IMR-90 (cell line): ENCODE measurements at regions not wholly inside any gene's neighbourhood (a gene's known extent, or its start where the extent isn't known, plus 50 kb on each side); places are given as distances from the start of the nearest gene placed in this dataset.

ENCODE experiments used
- ATAC-seq: fragments of 200-7000 bp; cut with Tn5 transposase; 2 replicates; pipeline ENCODE4 v1.9.1; 2020; ENCODE audit warnings: low read depth, mild to moderate bottlenecking, moderate library complexity
- BruUV-seq: library from RNA; stranded (reverse); fragments of 400-500 nt; replicated peaks from 2 replicates; lab custom pipeline; 2021; lab: Mats Ljungman, UMichigan
- CTCF ChIA-PET: fragments of 300-600 bp; formaldehyde crosslinking; extraction: SDS; loops from one replicate; lab custom pipeline; 2021; ENCODE audit warnings: antibody characterized with exemption; lab: Yijun Ruan, JAX
- POLR2A ChIA-PET: fragments of 300-600 bp; sonication (Branson Sonifier 250); formaldehyde crosslinking; loops from one replicate; lab custom pipeline; 2022; ENCODE audit warnings: antibody characterized with exemption; ENCODE audit not compliant: unreplicated experiment; lab: Charles Lee
- DNase-seq: peaks from one replicate; pipeline ENCODE4 v3.0.0; 2013
- H2AFZ ChIP-seq: replicated peaks from 2 replicates; pipeline ENCODE3; 2013; ENCODE audit warnings: low read length, mild to moderate bottlenecking; ENCODE audit not compliant: poor library complexity
- H2AK5ac ChIP-seq: 2 replicates; pipeline ENCODE4 v1.6.1; 2013; ENCODE audit warnings: low read depth, low read length, inconsistent platforms
- H2AK9ac ChIP-seq: replicated peaks from 2 replicates; pipeline ENCODE3; 2013; ENCODE audit warnings: mild to moderate bottlenecking, low read depth, low read length, moderate library complexity; ENCODE audit not compliant: poor library complexity
- H2BK120ac ChIP-seq: 2 replicates; pipeline ENCODE4 v1.6.1; 2013; ENCODE audit warnings: low read depth, low read length, inconsistent platforms
- H2BK15ac ChIP-seq: 3 replicates; pipeline ENCODE4 v1.6.1; 2013; ENCODE audit warnings: low read depth, low read length, inconsistent platforms
- H2BK20ac ChIP-seq: 2 replicates; pipeline ENCODE4 v1.6.1; 2013; ENCODE audit warnings: low read depth, mild to moderate bottlenecking, inconsistent platforms, low read length, moderate library complexity
- H2BK5ac ChIP-seq: 2 replicates; pipeline ENCODE4 v1.6.1; 2013; ENCODE audit warnings: mild to moderate bottlenecking, low read depth, low read length, inconsistent platforms; ENCODE audit not compliant: poor library complexity, severe bottlenecking
- H3K14ac ChIP-seq: replicated peaks from 2 replicates; pipeline ENCODE4 v1.6.1; 2013; ENCODE audit warnings: low read depth, low read length, inconsistent platforms
- H3K18ac ChIP-seq: 2 replicates; pipeline ENCODE4 v1.6.1; 2013; ENCODE audit warnings: low read depth, low read length, control low read depth
- H3K23ac ChIP-seq: 2 replicates; pipeline ENCODE4 v1.6.1; 2013; ENCODE audit warnings: low read depth, low read length, inconsistent platforms
- H3K27ac ChIP-seq: 2 replicates; pipeline ENCODE4 v1.5.1; 2013; ENCODE audit warnings: mild to moderate bottlenecking, control low read depth, low read length; ENCODE audit not compliant: insufficient read depth
- H3K27me3 ChIP-seq: 2 replicates; pipeline ENCODE4 v1.6.1; 2013; ENCODE audit warnings: low read length; ENCODE audit not compliant: control insufficient read depth, insufficient read depth
- H3K36me3 ChIP-seq: 2 replicates; pipeline ENCODE4 v1.6.1; 2013; ENCODE audit warnings: low read length, mixed read lengths; ENCODE audit not compliant: control insufficient read depth, insufficient read depth
- H3K4ac ChIP-seq: 2 replicates; pipeline ENCODE4 v1.6.1; 2013; ENCODE audit warnings: low read depth, low read length, inconsistent platforms
- H3K4me1 ChIP-seq: 2 replicates; pipeline ENCODE4 v1.6.1; 2013; ENCODE audit warnings: low read length, mixed read lengths; ENCODE audit not compliant: control insufficient read depth, insufficient read depth
- H3K4me2 ChIP-seq: 2 replicates; pipeline ENCODE4 v1.6.1; 2013; ENCODE audit warnings: low read depth, mild to moderate bottlenecking, control low read depth, low read length, moderate library complexity
- H3K4me3 ChIP-seq: 2 replicates; pipeline ENCODE4 v1.5.1; 2013; ENCODE audit warnings: low read depth, mild to moderate bottlenecking, control low read depth, low read length, moderate library complexity; ENCODE audit not compliant: insufficient read depth
- H3K56ac ChIP-seq: 2 replicates; pipeline ENCODE4 v1.6.1; 2013; ENCODE audit warnings: low read length, inconsistent platforms; ENCODE audit not compliant: insufficient read depth; ENCODE audit errors: extremely low read depth
- H3K79me1 ChIP-seq, 2 experiments: 2 replicates each; pipeline ENCODE4 v1.6.1; 2013; ENCODE audit warnings: low read length in 2 of 2, inconsistent platforms in 1 of 2, low read depth in 1 of 2
- H3K9ac ChIP-seq: 2 replicates; pipeline ENCODE4 v1.6.1; 2013; ENCODE audit warnings: low read depth, low read length, control low read depth
- H3K9me1 ChIP-seq: 2 replicates; pipeline ENCODE4 v1.6.1; 2013; ENCODE audit warnings: low read length, inconsistent platforms; ENCODE audit not compliant: insufficient read depth
- H3K9me3 ChIP-seq: 2 replicates; pipeline ENCODE4 v1.6.1; 2013; ENCODE audit warnings: low read length; ENCODE audit not compliant: control insufficient read depth, insufficient read depth
- H4K20me1 ChIP-seq: 2 replicates; pipeline ENCODE4 v1.6.1; 2013; ENCODE audit warnings: low read length, inconsistent platforms; ENCODE audit not compliant: insufficient read depth
- H4K5ac ChIP-seq: 2 replicates; pipeline ENCODE4 v1.6.1; 2013; ENCODE audit warnings: mild to moderate bottlenecking, low read depth, low read length, control low read depth
- H4K8ac ChIP-seq, 2 experiments: 2 replicates each; pipeline ENCODE4 v1.6.1; 2013; ENCODE audit warnings: low read depth in 2 of 2, low read length in 2 of 2, control low read depth in 1 of 2, inconsistent platforms in 1 of 2
- H4K91ac ChIP-seq: 2 replicates; pipeline ENCODE4 v1.6.1; 2013; ENCODE audit warnings: low read depth, low read length, inconsistent platforms; ENCODE audit not compliant: insufficient read depth
- CEBPB ChIP-seq: IDR thresholded peaks from 2 replicates; pipeline ENCODE4 v1.6.1; 2012; ENCODE audit warnings: low read depth, low read length, improper control_type of control experiment
- CHD1 ChIP-seq: IDR thresholded peaks from 2 replicates; pipeline ENCODE4 v1.6.1; 2012; ENCODE audit warnings: low read depth, low read length, improper control_type of control experiment
- CTCF ChIP-seq: conservative IDR thresholded peaks from 2 replicates; pipeline ENCODE4 v1.5.1; 2012; ENCODE audit warnings: mild to moderate bottlenecking, low read depth, low read length, improper control_type of control experiment
- ELK1 ChIP-seq: fragments of 150-350 bp; IDR thresholded peaks from 2 replicates; pipeline ENCODE4 v1.6.1; 2016; ENCODE audit warnings: low read depth, mild to moderate bottlenecking, low read length, moderate library complexity, borderline replicate concordance
- FOS ChIP-seq: fragments of 150-350 bp; IDR thresholded peaks from 2 replicates; pipeline ENCODE4 v1.6.1; 2016; ENCODE audit warnings: low read depth, low read length
- MAFK ChIP-seq: IDR thresholded peaks from 2 replicates; pipeline ENCODE4 v1.6.1; 2012; ENCODE audit warnings: low read depth, low read length, improper control_type of control experiment
- MAZ ChIP-seq: IDR thresholded peaks from 2 replicates; pipeline ENCODE4 v1.6.1; 2012; ENCODE audit warnings: low read depth, mild to moderate bottlenecking, low read length, improper control_type of control experiment, moderate library complexity, borderline replicate concordance
- MXI1 ChIP-seq: IDR thresholded peaks from 2 replicates; pipeline ENCODE4 v1.6.1; 2012; ENCODE audit warnings: low read depth, mild to moderate bottlenecking, low read length, moderate library complexity, borderline replicate concordance
- NFE2L2 ChIP-seq: fragments of 150-350 bp; IDR thresholded peaks from 2 replicates; pipeline ENCODE4 v1.6.1; 2016; ENCODE audit warnings: low read depth, mild to moderate bottlenecking, low read length
- POLR2A ChIP-seq: IDR thresholded peaks from 2 replicates; pipeline ENCODE4 v1.6.1; 2012; ENCODE audit warnings: mild to moderate bottlenecking, low read depth, low read length
- RAD21 ChIP-seq: IDR thresholded peaks from 2 replicates; pipeline ENCODE4 v1.6.1; 2012; ENCODE audit warnings: low read length, improper control_type of control experiment
- RCOR1 ChIP-seq: IDR thresholded peaks from 2 replicates; pipeline ENCODE4 v1.6.1; 2012; ENCODE audit warnings: mild to moderate bottlenecking, low read length, improper control_type of control experiment; ENCODE audit not compliant: insufficient replicate concordance
- RFX5 ChIP-seq: IDR thresholded peaks from 2 replicates; pipeline ENCODE4 v1.8.0; 2012; ENCODE audit warnings: low read depth, mild to moderate bottlenecking, low read length, moderate library complexity
- SMC3 ChIP-seq: fragments of 150-350 bp; IDR thresholded peaks from 2 replicates; pipeline ENCODE4 v1.6.1; 2016; ENCODE audit warnings: low read depth, mild to moderate bottlenecking, antibody characterized with exemption, low read length, moderate library complexity
- USF2 ChIP-seq: fragments of 150-350 bp; IDR thresholded peaks from 2 replicates; pipeline ENCODE4 v1.6.1; 2017; ENCODE audit warnings: mild to moderate bottlenecking, antibody characterized with exemption, low read length, low read depth
- WGBS, 2 experiments: methylation state at CpG; one replicate each; pipeline versions ENCODE4 v1.1.5 to v1.1.7; 2013; ENCODE audit warnings: missing lambda C conversion rate in 2 of 2; ENCODE audit not compliant: insufficient read length in 1 of 2; ENCODE audit errors: extremely low coverage in 2 of 2; 5-methylcytosine and 5-hydroxymethylcytosine counted together
- dilution Hi-C: fragments of 300-500 bp; cut with HindIII; formaldehyde crosslinking; loops from one replicate; pipeline ENCODE4 v1.14.3; 2018; ENCODE audit warnings: low sequenced_read_pairs; ENCODE audit not compliant: unreplicated experiment
- in situ Hi-C: fragments of 300-500 bp; cut with MboI; formaldehyde crosslinking; loops from 3 replicates; pipeline ENCODE4 v1.14.3; 2019; ENCODE audit warnings: low sequenced_read_pairs, inconsistent platforms, mixed read lengths
- intact Hi-C: fragments of 100-400 bp; cut with micrococcal nuclease; formaldehyde crosslinking; loops from 2 replicates; pipeline ENCODE4 v1.10.0; 2022

- Histone ChIP-seq H2AK5ac (no peak overlapping the region), H4K20me1 (no peaks in the 10 kb centered on the region), H3K27me3 (no peaks in the 10 kb centered on the region; the same call in 1 of the 2 replicates), H3K9me1 (no peaks in the 10 kb centered on the region), H3K4me1 (no peaks in the 10 kb centered on the region), H3K4ac (no peak overlapping the region), H2BK15ac (no peak overlapping the region), H2BK5ac (no peak overlapping the region), H3K79me1 (no peaks in the 10 kb centered on the region), H3K56ac (no peak overlapping the region), H3K27ac (no peak overlapping the region), H3K9me3 (no peaks in the 10 kb centered on the region), H2AK9ac (no peak overlapping the region), H2BK120ac (no peak overlapping the region), H4K5ac (no peak overlapping the region), H3K23ac (no peak overlapping the region), H3K36me3 (no peaks in the 10 kb centered on the region), H2AFZ (no peak overlapping the region), H3K4me2 (no peak overlapping the region), H4K91ac (no peak overlapping the region), H3K14ac (no peak overlapping the region), H3K18ac (no peak overlapping the region), H2BK20ac (no peak overlapping the region), H4K8ac (no peak overlapping the region), H3K4me3 (no peak overlapping the region), H3K9ac (no peak overlapping the region)
- BruUV-seq: no TSS peak
- intact Hi-C loops: no loop called here
- dilution Hi-C loops: no loop called here
- no CpG with 5 or more reads among the region's 3 CpGs for WGBS, 2 experiments
- CTCF ChIA-PET: no interaction called here
- in situ Hi-C loops: no loop called here
- TF ChIP-seq USF2 (no peak), NFE2L2 (no peak), CTCF (no peak), RAD21 (no peak), CHD1 (no peak), MAZ (no peak), SMC3 (no peak), CEBPB (no peak), ELK1 (no peak), POLR2A (no peak), RFX5 (no peak), RCOR1 (no peak), MAFK (no peak), MXI1 (no peak), FOS (no peak)
- DNase-seq (no peak), ATAC-seq (no peak)
- POLR2A ChIA-PET: no interaction called here
Observed at GRCh38 chr5:68771732-68772131, 322.1 kb upstream of the SLC30A5 start.
